Embryonic facial prominence (tissue), 1 donor: ENCODE measurements at regions not wholly inside any gene's neighbourhood (a gene's known extent, or its start where the extent isn't known, plus 50 kb on each side); places are given as distances from the start of the nearest gene placed in this dataset.
"Not testable (repeated sequence)": the region's sequence is repeated elsewhere in the genome, so short reads cannot be mapped to it uniquely, and the experiment has no call there.

ENCODE experiments used
- DNase-seq: peaks from one replicate; pipeline ENCODE4 v3.0.0-alpha.2; 2016; ENCODE audit errors: extremely low spot score

GRCh38 chr20:55530763-55531162, 474.6 kb downstream of the CBLN4 start:
- no peak for DNase-seq

- no peak for DNase-seq
Measured at GRCh38 chr20:55528482-55528881, 476.8 kb downstream of the CBLN4 start.

GRCh38 chr20:55522296-55522815, 483.0 kb downstream of the CBLN4 start:
- no peak for DNase-seq

- not testable (repeated sequence) for DNase-seq
Measured at GRCh38 chr20:55517584-55517983, 487.7 kb downstream of the CBLN4 start.

GRCh38 chr20:55515832-55516231, 489.5 kb downstream of the CBLN4 start:
- no peak for DNase-seq

- no peak for DNase-seq
Measured at GRCh38 chr20:55514531-55514930, 490.8 kb downstream of the CBLN4 start.

- DNase-seq = no peak
Measured at GRCh38 chr20:55513954-55514353, 491.4 kb downstream of the CBLN4 start.

- DNase-seq = no peak
Measured at GRCh38 chr20:55500130-55500529, 505.2 kb downstream of the CBLN4 start.

GRCh38 chr20:55488593-55488992, 516.7 kb downstream of the CBLN4 start:
- no peak for DNase-seq

GRCh38 chr20:55478724-55479450, 526.4 kb downstream of the CBLN4 start:
- no peak for DNase-seq

GRCh38 chr20:55472704-55473103, 532.6 kb downstream of the CBLN4 start:
- no peak for DNase-seq

- DNase-seq = no peak
Measured at GRCh38 chr20:55471052-55472006, 534.0 kb downstream of the CBLN4 start.

- DNase-seq = no peak
Measured at GRCh38 chr20:55469074-55469473, 536.2 kb downstream of the CBLN4 start.

- DNase-seq = no peak
Measured at GRCh38 chr20:55461519-55461918, 543.8 kb downstream of the CBLN4 start.

GRCh38 chr20:55456316-55456940, 548.9 kb downstream of the CBLN4 start:
- DNase-seq = no peak

GRCh38 chr20:55449091-55449490, 556.2 kb downstream of the CBLN4 start:
- no peak for DNase-seq

- DNase-seq = no peak
Measured at GRCh38 chr20:55446301-55446700, 559.0 kb downstream of the CBLN4 start.

- no peak for DNase-seq
Measured at GRCh38 chr20:55439070-55439469, 566.2 kb downstream of the CBLN4 start.

- no peak for DNase-seq
Measured at GRCh38 chr20:55437798-55438415, 567.4 kb downstream of the CBLN4 start.

- no peak for DNase-seq
Measured at GRCh38 chr20:55424968-55425367, 580.4 kb downstream of the CBLN4 start.

- DNase-seq = no peak
Measured at GRCh38 chr20:55424476-55424875, 580.8 kb downstream of the CBLN4 start.

- DNase-seq = no peak
Measured at GRCh38 chr20:55417836-55418235, 587.5 kb downstream of the CBLN4 start.
